Coronary artery (tissue), 2 donors: ENCODE measurements at regions not wholly inside any gene's neighbourhood (a gene's known extent, or its start where the extent isn't known, plus 50 kb on each side); places are given as distances from the start of the nearest gene placed in this dataset.

Experiments
- DNase-seq: peaks from one replicate; pipeline ENCODE4 v3.0.0-alpha.2; 2017; ENCODE audit warnings: low spot score
- H3K27ac ChIP-seq, 2 donors: fragments of 200-600 bp; sonication (generic); one replicate each; pipeline ENCODE4 v1.5.1; 2016 to 2019
- H3K4me3 ChIP-seq: fragments of 200-600 bp; sonication (generic); 2 replicates; pipeline ENCODE4 v1.5.1; 2016; ENCODE audit warnings: mild to moderate bottlenecking, moderate library complexity
- TF ChIP-seq, protein P1 (sequence below): fragments of 200-600 bp; sonication (generic); IDR thresholded peaks from one replicate; pipeline ENCODE4 v1.5.1; 2019; ENCODE audit warnings: antibody characterized with exemption

DNA sequence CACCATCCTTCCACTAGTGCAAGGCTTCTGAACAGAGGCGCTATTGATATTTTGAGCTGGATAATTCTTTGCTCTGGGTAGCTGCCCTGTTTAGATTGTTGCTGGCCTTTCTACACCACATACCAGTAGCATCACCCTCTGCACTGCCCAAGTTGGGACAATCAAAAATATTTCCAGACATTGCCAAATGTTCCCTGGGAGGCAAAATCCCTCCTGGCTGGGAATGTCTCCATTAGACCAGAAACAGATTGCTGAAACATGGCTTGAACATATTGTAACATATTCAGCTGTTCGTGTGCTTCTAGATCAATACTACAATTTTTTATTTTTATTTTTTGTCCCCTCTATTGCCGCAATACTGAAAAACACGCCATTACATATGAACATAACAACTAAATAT lies 174.6 kb downstream of the ABCA8 start:
- no peak overlapping the region for H3K27ac ChIP-seq
- H3K4me3 ChIP-seq = no peak overlapping the region
- no peak for DNase-seq
- TF ChIP-seq, protein P1, sequence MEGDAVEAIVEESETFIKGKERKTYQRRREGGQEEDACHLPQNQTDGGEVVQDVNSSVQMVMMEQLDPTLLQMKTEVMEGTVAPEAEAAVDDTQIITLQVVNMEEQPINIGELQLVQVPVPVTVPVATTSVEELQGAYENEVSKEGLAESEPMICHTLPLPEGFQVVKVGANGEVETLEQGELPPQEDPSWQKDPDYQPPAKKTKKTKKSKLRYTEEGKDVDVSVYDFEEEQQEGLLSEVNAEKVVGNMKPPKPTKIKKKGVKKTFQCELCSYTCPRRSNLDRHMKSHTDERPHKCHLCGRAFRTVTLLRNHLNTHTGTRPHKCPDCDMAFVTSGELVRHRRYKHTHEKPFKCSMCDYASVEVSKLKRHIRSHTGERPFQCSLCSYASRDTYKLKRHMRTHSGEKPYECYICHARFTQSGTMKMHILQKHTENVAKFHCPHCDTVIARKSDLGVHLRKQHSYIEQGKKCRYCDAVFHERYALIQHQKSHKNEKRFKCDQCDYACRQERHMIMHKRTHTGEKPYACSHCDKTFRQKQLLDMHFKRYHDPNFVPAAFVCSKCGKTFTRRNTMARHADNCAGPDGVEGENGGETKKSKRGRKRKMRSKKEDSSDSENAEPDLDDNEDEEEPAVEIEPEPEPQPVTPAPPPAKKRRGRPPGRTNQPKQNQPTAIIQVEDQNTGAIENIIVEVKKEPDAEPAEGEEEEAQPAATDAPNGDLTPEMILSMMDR = no peak

DNA sequence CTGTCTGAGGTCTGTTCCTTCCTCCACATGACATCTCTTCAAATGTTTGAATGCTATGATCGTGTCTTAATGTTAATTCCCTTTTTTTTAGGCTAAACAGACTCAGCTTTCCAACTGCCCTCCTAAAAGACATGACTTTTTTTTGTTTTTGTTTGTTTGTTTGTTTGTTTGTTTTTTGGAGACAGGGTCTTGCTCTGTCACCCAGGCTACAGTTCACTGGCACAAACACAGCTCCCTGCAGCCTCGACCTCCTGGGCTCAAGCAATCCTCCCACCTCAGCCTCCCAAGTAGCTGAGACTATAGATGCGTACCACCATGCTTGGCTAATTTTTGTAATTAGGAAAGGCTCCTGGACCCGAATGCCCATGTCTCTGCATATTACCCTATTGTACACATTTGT lies 176.5 kb downstream of the ABCA8 start:
- TF ChIP-seq, protein P1 = no peak
- Histone ChIP-seq H3K27ac (peak overlapping the region; percentile 9 to 64), H3K4me3 (no peak overlapping the region)
- no peak for DNase-seq

DNA sequence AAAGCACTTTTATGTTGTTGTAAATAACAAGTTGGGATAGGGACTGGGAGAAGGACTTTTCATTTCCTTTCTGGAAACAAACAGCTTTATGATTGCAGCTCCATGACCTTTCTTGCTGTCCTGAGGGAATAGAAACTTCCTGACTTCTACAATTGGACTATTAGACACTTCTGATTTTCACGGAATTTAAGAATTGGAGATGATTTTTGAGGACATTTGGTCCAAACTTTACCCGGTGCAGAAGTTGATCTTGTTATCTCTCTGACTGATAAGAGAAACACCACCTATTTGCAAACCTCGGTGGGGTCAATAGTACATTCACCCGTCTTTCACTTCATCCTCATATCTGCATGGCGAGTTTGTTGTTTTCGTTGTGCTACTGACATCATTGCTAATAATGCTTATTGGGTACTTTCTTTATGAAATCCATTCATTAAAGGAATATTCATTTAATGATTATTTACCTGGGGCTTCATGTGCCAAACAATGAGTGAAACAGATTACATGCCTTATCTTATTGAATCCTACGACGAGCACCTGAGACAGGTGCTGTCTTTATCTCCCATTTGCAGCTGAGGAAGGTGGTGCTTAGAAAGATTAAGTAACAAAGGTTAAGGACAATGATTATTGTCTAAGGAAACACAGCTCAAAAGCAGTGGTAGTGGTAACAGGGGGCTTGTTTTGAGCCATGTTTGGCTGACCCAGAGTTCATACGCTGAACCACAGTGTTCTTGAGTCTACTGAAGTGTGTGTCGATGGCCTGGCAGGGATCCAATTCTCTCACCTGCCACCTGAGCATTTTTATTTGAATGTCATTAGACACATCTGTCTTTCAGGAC lies 176.9 kb upstream of the FAM20A start:
- TF ChIP-seq, protein P1 = no peak
- Histone ChIP-seq H3K27ac (peak overlapping the region; percentile 9 to 64), H3K4me3 (no peak overlapping the region)
- no peak for DNase-seq

DNA sequence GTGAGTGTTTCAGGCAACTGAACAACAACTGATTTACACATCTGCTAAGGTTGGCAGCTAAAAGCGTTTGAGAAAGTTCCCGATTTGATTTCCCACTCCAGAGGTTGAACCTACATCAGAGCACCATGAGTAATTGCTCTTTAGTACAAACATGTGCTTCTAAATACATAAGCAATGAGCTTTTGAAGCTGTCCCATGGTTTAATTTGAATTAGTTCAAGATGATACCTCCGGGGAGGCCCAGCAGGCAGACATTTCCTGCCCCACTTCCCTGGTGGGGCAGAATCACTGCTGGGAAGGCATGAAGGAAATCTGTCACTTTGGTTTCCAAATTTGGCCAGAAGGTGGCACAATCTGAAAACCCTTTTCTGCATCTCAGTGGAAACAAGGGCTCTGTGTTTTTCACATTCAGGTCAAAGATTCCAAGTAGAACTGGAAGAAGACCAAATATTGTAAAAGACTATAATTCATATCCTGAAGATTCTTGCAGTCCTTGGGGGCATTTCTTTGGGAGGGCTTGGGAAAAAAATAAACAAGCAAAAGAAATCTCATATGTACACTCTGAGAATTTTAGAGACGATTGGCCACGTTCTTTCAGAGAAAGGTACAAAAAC lies 176.2 kb upstream of the FAM20A start:
- TF ChIP-seq, protein P1 = peak; percentile 51
- DNase-seq = no peak
- Histone ChIP-seq H3K4me3 (no peak overlapping the region), H3K27ac (peak overlapping the region in 1 of 2 donors; percentile 64)

DNA sequence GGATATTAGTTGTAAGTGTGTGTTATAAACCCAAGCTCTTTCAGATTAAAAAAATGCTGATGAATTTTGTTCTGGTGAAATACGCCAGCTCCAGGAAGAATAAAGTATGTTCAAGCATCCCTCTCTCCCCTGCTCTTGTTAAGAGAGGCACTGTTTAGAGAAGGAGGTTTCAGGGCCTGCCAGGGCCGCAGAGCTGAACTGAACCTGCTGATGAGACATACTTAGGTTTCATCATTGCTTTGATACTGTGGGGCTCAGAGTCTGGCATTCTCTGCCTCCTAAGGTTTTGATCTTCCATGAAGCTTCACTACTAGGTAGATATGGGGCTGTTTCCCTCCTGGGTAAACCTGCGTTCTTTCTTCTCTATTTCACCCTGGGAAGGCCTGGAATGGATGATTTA lies 175.3 kb upstream of the FAM20A start:
- TF ChIP-seq, protein P1 = no peak
- no peak for DNase-seq
- Histone ChIP-seq H3K27ac (peak overlapping the region in 1 of 2 donors; percentile 48), H3K4me3 (no peak overlapping the region)

DNA sequence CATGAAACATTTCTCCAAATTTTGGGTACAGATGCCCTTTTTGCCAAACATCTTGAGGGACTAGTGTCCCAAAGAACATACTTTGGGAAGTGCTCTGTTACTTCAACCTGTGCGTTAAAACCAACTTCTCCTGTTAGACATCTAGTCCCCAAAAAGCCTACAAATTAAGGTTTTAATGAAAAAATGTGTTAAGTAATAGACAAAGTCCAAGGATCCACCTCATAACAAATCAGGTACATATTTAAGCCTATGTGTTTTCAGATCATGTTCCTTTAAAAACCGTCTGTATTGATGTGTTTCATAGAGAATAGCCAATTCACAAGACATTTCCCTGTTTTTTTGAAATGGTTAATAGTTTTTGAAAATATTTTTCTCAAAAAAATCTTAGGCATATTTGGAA lies 174.8 kb upstream of the FAM20A start:
- peak overlapping the region in 1 of 2 donors; percentile 48 for H3K27ac ChIP-seq
- no peak for DNase-seq
- TF ChIP-seq, protein P1 = no peak
- H3K4me3 ChIP-seq = no peak overlapping the region

DNA sequence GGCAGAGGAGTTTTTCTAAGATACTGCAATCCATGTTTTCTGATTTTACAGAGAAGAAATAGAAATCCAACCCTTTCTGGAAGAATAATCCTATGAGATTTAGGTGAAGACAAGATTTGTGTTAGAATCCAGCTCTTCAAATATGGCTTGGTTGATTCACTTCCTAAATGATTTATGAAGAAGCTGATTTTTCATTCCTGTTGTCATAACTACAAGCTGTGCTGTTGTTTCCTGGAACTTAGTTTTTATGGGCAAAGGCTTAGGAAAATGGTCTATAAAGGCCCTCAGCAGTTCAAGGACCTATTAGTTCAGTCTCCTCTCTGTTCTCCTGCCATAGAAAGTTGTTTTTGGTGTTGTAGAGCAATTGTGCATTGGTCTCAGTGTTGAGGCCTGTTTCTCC lies 174.2 kb upstream of the FAM20A start:
- H3K27ac ChIP-seq = peak overlapping the region in 1 of 2 donors; percentile 48

More for the DNA sequence above, 174.2 kb upstream of the FAM20A start:
- DNase-seq = no peak
- TF ChIP-seq, protein P1 = no peak
- no peak overlapping the region for H3K4me3 ChIP-seq
